ENCODE measurements at regions not wholly inside any gene's neighbourhood (a gene's known extent, or its start where the extent isn't known, plus 50 kb on each side); places are given as distances from the start of the nearest gene placed in this dataset.

DNA sequence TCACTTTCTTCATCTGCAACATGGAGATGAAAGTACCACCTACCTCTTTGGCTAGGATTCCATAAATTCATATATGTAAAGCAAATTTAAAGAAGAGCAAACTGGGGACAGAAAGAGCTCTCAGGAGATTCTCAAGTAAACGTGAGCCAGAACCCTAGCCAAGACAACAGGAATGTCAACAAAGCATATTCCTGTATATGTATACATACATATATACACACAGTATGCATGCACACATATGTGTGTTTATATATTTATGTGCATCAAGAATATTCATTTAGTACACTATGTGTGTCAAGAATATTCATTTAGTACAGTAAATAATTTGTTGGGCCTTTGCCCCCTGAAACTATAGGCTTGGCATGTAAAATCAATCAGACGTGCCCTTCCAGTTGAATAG, 574.4 kb upstream of the KLHL29 start:
- FAIRE-seq = no peak

DNA sequence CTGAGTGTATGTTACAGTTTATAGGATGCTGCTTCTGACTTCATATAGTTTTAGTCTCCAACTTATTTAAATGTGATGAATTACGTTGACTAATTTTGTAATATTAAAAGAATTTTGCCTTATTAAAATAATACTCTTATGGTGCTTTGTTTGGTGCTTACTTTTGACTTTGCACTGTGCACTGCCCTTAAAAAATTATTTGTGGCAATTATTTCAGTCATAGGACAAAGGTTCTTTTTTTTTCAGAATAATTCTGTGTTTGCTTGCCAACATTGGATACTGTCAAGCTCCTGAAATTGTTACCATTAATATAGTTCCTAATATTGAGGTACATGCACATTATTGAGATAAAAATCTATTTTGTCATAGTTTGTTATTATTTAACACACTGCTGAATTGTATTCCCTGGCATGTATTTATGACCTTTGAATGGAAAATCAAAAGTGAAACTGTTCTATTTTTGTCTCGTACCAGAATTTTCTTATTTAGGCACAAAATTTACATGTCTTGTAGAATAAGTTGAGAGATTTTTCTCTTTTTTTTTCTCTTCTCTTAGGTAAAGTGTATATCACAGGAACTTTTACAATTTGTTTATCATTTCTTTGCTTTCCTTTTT, 572.8 kb upstream of the KLHL29 start:
- FAIRE-seq = no peak

DNA sequence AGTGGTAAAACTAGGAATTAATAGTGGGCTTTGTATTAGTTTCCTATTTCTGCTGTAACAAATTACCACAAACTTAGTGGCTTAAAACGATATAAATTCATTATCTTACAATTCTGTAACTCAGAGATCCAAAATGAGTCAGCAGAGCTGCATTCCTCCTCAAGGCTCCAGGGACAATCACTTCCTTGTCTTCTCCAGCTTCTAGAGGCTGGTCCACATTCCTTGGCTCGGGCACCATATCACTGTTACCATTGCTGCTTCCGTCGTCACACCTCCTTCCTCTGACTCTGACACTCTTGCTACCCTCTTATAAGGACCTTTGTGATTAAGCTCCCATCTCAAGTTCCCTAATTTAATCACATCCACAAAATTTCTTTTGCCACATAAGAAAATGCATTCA, 567.8 kb upstream of the KLHL29 start:
- no peak for FAIRE-seq

DNA sequence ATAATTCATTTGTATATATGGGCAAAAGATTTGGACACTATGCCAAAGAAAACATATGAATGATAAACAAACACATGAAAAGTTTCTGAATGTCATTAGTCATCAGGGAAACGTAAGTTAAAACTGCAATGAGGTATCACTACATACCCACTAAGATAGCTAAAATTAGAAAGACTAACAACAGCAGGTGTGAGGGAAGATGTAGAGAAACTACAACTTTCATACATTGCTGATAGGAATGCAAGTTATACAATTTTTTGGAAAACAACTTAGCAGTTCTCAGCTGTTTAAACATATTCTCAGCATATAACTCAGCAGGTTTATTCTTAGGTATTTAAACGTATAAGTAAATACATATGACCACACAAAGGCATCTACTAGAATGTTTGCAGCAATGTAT, 563.5 kb upstream of the KLHL29 start:
- FAIRE-seq = no peak

- no peak for FAIRE-seq
Measured at GRCh38 chr2:22822835-22823234, 562.1 kb upstream of the KLHL29 start.

- FAIRE-seq = no peak
Measured at GRCh38 chr2:22824618-22825017, 560.4 kb upstream of the KLHL29 start.

GRCh38 chr2:22826703-22827102, 558.3 kb upstream of the KLHL29 start:
- FAIRE-seq = no peak

DNA sequence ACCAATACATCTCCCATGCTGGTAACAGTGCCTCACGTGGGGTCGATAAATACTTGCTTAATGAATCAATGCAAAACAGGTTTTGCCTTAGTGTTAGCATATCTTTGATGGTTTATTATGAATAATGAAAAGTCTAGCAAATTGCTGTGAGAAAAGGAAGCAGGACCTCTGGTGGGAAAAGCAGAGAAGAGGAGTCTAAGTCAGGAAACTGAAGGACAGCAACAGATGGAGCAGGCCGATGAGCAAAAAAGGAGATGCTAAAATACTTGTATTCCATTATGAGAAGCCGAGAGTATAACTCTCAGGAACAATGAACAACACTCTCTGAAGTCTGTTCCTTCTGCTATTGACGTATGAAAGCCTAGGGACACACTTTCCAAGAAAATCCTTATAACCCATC, 555.2 kb upstream of the KLHL29 start:
- FAIRE-seq = no peak

DNA sequence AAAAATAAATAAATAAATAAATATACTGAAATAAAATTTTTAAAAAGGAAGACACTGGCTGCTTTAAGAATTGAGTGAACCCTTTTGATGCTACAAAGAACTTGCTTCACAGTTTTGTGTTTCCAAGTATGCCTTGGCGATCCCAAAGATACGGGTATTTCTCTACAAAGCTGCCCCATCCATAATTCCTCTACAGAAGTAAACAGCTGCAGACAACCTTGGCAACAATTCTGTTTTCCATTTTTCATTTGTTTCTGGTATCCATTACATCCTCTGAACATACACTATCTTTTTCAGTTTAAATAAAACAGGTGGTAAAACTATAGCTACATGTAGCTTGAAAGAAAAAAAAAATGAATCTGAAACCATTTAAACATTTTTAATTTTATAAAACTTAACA, 552.8 kb upstream of the KLHL29 start:
- FAIRE-seq = no peak

GRCh38 chr2:22838461-22838860, 546.5 kb upstream of the KLHL29 start:
- FAIRE-seq = no peak

DNA sequence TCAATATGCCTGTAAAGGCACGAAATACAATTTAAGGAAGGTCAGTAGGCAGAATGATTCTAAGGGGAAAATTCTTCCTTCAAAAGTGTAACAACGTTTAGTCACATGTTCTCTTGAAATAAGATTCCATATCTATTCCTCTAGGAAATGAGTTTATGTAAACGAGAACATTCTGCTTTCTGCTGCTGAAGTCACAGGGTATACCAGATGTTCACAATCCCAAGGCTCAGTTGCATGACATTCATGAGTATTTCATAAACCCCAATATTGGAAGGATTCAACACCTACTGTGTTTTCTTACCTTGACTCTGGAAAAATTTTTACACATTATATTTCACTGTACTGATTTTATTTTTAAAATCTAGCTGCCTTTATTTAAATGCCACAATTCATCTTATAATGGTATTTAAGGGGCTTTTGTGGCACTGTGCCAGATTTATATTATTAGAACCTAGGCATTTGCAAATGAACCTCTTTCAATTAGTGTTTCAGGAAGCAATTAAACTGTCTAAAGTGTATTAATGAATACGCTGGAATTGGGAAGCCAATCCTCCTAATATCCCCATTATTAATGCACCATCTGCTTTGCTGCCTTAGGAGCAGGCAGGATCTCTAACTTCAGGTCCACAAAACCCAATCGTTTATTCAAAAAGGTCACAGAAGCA, 542.6 kb upstream of the KLHL29 start:
- no peak for FAIRE-seq

- FAIRE-seq = no peak
Measured at GRCh38 chr2:22843919-22844537, 541.0 kb upstream of the KLHL29 start.

DNA sequence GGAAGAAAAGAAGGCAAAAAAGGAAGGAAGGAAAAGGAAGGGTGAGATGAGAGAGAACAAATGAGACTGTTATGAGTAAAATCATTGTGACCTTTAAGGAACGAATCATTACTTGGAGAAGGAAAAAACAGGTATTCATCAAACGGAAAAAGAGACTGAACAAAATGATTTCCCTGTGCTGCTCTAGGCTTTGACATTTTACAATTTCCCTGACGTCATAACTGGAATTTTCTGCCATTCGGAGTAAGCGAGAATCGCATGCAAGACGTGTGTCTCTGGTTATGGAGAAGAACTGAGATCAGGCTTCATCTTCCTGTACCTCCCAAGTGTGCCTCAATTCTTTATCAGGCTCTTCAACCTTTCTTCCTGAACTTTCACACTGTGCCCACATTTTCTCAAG, 534.7 kb upstream of the KLHL29 start:
- FAIRE-seq = no peak

DNA sequence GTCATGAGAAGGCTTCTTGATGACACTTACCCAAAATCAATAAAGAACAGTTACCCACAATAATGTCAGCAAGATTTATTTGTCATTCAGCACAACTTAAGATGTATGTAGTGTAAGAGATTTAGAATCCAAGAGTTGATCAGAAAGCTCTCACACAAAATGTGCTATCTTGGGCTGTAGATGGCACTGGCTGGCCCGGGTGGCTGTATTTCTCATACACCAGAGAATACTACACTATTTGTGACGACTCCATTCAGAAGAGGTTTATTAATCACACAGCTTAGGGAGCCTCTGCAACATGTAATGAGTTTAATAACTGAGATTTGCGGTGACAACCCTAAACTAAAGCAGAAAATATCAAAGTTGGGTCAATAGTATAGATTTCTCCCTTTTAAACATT, 530.4 kb upstream of the KLHL29 start:
- FAIRE-seq = no peak

DNA sequence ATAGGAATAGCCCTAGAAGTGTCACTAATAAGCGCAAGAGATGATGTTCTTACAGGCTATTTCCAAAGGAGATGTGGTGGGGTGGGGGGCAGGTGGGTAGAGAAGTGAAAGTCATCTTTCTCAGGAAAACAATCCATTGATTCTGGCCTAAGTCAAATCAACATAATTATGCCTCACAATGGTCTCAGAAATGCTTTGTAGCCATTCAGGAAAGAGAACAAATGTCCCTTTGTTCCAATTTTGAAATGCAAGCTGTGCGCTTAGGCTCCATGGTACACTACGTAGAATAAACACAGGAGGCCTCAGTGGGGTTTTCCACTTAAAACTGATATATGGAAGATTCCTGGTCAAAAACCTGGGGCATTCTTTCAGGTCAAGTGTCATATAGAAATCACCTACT, 529.9 kb upstream of the KLHL29 start:
- no peak for FAIRE-seq

GRCh38 chr2:22855761-22856184, 529.2 kb upstream of the KLHL29 start:
- FAIRE-seq = no peak

GRCh38 chr2:22867973-22868372, 517.0 kb upstream of the KLHL29 start:
- FAIRE-seq = no peak

DNA sequence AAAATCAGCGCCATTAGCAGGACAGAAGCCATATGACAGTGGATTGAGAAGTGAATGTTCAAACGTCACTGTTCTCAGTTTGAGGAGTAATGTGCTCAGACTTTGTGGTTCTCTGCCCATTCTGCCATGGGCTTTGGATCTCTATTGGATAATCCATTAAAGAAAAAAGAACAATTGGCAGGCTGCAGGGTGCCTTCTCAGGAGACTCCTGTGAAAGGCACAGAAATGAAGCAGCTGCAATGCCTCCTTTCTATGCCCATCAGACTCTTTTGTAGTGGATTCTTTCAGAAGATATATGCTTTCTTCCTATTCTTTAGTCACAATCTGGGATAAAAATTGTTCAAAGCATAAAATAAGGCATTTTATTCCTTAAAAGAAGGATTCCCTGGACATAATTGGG, 506.9 kb upstream of the KLHL29 start:
- no peak for FAIRE-seq

DNA sequence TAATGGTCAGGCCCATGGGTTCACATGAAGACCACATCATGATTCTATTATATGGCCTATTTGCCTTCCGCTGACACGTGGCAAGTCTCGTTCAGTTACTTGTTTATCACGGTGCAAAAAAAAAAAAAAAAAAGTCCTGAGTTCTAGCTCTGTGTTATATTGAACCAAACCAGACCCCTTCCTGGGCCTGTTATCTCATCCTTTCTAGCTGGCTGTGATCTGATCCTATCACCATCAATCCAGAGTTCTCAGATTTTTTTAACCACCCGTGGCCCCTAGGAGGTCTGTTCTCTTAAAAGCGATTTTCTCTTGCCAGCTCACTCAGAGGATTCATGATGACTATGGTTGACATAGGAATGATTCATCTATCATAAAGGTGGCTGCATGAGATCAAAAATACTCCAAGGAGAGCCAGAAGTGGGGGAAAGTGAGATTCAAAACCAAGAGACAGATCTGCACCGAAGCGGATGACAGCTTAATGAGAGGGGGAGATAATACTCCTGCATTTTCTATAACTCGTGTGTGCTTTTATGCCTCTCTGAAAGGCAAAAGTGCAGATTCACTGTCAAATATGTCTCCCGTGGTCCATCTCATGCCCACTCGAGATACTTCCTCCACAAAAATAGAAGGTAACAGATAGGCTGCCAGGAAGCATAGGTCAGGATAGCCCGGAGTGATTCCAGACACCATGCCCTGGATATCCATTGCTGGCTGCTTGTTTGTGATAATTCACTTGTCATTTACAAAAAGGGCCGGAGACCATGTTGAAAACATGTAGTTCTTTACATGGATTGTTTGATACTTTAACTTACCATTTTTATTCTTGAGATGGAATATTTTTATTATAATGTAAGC, 505.7 kb upstream of the KLHL29 start:
- no peak for FAIRE-seq

GRCh38 chr2:22880161-22880560, 504.8 kb upstream of the KLHL29 start:
- no peak for FAIRE-seq

GRCh38 chr2:22882011-22882410, 503.0 kb upstream of the KLHL29 start:
- no peak for FAIRE-seq

DNA sequence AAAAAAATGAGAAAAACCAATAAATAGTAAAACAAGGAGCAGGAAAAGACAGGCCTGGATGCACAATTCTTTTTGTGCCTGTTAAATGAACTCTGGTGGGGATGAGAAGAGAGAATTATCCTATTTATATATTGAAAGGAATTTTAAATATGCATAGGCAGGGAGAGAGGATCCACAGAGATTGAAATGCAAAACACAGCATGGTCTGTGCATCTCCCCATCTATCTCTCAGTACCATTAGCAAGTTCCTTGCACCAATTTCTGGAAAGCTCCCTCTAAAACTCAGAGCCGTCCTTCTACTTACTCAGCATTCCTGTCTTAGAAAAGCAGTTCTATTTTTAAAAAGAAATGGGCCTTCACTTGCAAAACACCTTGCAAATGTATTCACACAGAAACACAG, 502.3 kb upstream of the KLHL29 start:
- FAIRE-seq = no peak

- FAIRE-seq = no peak
Measured at GRCh38 chr2:22883054-22883453, 501.9 kb upstream of the KLHL29 start.

DNA sequence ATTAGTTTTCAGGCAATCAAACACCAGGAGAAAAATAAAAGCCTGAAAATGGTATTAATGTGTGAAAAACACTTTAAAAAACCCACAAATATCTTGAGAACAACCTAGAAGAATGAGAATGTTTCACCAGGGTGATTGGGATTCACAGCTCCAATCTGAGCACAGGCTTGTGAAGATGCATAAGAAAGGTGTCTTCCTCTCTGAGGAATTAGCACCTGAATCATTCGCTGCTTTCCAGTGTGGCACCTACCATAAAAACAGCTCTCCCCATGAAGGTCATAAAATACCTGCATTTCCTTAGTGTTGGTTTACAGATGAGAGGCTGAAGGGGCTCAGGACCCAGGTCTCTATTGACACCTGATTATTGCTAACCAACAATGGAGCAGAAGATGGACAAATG, 499.7 kb upstream of the KLHL29 start:
- FAIRE-seq = no peak

All from A204.1 (cell line).